K562 (cell line): ENCODE measurements at regions not wholly inside any gene's neighbourhood (a gene's known extent, or its start where the extent isn't known, plus 50 kb on each side); places are given as distances from the start of the nearest gene placed in this dataset.

ENCODE experiments used
- CTCF ChIP-seq, 3 experiments: IDR thresholded peaks in 2 of 3; conservative IDR thresholded peaks in 1 of 3; 2 replicates each; pipeline ENCODE4 v1.5.1; 2011 to 2012; ENCODE audit warnings: low read length in 3 of 3, mild to moderate bottlenecking in 3 of 3, control low read depth in 2 of 3, improper control_type of control experiment in 1 of 3, inconsistent platforms in 1 of 3, low read depth in 1 of 3, mixed read lengths in 1 of 3, moderate library complexity in 1 of 3; ENCODE audit not compliant: insufficient read depth in 2 of 3
- EP300 ChIP-seq: IDR thresholded peaks from 2 replicates; pipeline ENCODE4 v1.6.1; 2012; ENCODE audit warnings: low read length, improper control_type of control experiment
- POLR2AphosphoS5 ChIP-seq: IDR thresholded peaks from 2 replicates; pipeline ENCODE4 v1.6.1; 2011; ENCODE audit warnings: mild to moderate bottlenecking, low read depth, low read length, moderate library complexity; ENCODE audit not compliant: control insufficient read depth, insufficient read depth
- RCOR1 ChIP-seq, 2 experiments: IDR thresholded peaks; 2 replicates each; pipeline ENCODE4 v1.6.1; 2012; ENCODE audit warnings: low read depth in 2 of 2, low read length in 2 of 2, borderline replicate concordance in 1 of 2, improper control_type of control experiment in 1 of 2
- SIN3A ChIP-seq, 2 experiments: fragments of 150-350 bp in 1 of 2; IDR thresholded peaks; 2 replicates each; pipeline ENCODE4 v1.6.1; 2011 to 2016; ENCODE audit warnings: borderline replicate concordance in 2 of 2, low read depth in 2 of 2, low read length in 2 of 2, mild to moderate bottlenecking in 2 of 2, moderate library complexity in 2 of 2; ENCODE audit not compliant: control insufficient read depth in 1 of 2
- SREBF1 ChIP-seq: fragments of 150-350 bp; IDR thresholded peaks from 2 replicates; pipeline ENCODE4 v1.6.1; 2014; ENCODE audit warnings: antibody characterized with exemption, low read depth, low read length, borderline replicate concordance
- ZHX1 ChIP-seq: fragments of 150-350 bp; conservative IDR thresholded peaks from 2 replicates; pipeline ENCODE4 v1.6.1; 2014; ENCODE audit warnings: low read length
- ZNF274 ChIP-seq: IDR thresholded peaks from 2 replicates; pipeline ENCODE4 v1.6.1; 2011; ENCODE audit warnings: low read depth, mild to moderate bottlenecking, low read length, moderate library complexity, borderline replicate concordance
- TF ChIP-seq, protein P1 (sequence below): fragments of 450-650 bp; IDR thresholded peaks from 2 replicates; pipeline ENCODE4 v1.6.1; 2018; ENCODE audit not compliant: partially characterized antibody
- TF ChIP-seq, protein P2 (sequence below), 2 experiments: fragments of 450-650 bp; IDR thresholded peaks; 2 replicates each; pipeline ENCODE4 v1.6.1; 2016

DNA sequence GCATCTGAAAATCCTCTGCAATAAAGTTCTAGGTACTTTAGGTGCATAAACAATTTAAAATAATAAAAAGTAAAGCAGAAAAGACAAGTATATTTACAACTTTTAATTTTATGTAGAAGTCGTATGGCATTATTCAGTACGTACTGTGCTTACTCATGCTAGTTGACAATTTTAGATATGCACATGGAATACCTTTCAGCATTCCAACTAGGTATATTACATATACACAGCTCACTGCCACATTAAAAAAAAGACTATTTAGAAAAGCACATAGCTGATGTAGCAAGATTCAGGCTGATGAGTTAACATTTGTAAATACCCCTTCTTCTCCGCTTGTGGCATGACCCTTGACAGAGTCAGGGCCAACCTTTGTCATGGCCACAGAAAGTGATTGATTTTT lies 171.2 kb downstream of the FBXO15 start:
- TF ChIP-seq, protein P1, sequence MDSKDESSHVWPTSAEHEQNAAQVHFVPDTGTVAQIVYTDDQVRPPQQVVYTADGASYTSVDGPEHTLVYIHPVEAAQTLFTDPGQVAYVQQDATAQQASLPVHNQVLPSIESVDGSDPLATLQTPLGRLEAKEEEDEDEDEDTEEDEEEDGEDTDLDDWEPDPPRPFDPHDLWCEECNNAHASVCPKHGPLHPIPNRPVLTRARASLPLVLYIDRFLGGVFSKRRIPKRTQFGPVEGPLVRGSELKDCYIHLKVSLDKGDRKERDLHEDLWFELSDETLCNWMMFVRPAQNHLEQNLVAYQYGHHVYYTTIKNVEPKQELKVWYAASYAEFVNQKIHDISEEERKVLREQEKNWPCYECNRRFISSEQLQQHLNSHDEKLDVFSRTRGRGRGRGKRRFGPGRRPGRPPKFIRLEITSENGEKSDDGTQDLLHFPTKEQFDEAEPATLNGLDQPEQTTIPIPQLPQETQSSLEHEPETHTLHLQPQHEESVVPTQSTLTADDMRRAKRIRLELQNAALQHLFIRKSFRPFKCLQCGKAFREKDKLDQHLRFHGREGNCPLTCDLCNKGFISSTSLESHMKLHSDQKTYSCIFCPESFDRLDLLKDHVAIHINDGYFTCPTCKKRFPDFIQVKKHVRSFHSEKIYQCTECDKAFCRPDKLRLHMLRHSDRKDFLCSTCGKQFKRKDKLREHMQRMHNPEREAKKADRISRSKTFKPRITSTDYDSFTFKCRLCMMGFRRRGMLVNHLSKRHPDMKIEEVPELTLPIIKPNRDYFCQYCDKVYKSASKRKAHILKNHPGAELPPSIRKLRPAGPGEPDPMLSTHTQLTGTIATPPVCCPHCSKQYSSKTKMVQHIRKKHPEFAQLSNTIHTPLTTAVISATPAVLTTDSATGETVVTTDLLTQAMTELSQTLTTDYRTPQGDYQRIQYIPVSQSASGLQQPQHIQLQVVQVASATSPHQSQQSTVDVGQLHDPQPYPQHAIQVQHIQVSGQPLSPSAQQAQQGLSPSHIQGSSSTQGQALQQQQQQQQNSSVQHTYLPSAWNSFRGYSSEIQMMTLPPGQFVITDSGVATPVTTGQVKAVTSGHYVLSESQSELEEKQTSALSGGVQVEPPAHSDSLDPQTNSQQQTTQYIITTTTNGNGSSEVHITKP = no peak
- TF ChIP-seq ZHX1 (no peak), POLR2AphosphoS5 (no peak), SREBF1 (no peak), SIN3A (IDR thresholded peaks at IDR 0.05; ENCODE audit: borderline replicate concordance in 2 of 2, control insufficient read depth in 1 of 2, low read depth in 2 of 2, low read length in 2 of 2) (no peak), EP300 (no peak), ZNF274 (no peak), RCOR1 (IDR thresholded peaks at IDR 0.05; ENCODE audit: borderline replicate concordance in 1 of 2, low read depth in 2 of 2, low read length in 2 of 2) (no peak), CTCF (IDR thresholded peaks at IDR 0.05 in 2 of 3, conservative IDR thresholded peaks at IDR 0.05 in 1 of 3; ENCODE audit: insufficient read depth in 2 of 3, low read depth in 1 of 3, low read length in 3 of 3) (no peak)
- TF ChIP-seq, protein P2, sequence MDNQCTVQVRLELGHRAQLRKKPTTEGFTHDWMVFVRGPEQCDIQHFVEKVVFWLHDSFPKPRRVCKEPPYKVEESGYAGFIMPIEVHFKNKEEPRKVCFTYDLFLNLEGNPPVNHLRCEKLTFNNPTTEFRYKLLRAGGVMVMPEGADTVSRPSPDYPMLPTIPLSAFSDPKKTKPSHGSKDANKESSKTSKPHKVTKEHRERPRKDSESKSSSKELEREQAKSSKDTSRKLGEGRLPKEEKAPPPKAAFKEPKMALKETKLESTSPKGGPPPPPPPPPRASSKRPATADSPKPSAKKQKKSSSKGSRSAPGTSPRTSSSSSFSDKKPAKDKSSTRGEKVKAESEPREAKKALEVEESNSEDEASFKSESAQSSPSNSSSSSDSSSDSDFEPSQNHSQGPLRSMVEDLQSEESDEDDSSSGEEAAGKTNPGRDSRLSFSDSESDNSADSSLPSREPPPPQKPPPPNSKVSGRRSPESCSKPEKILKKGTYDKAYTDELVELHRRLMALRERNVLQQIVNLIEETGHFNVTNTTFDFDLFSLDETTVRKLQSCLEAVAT (IDR thresholded peaks at IDR 0.05) = no peak
